ENCODE measurements at regions not wholly inside any gene's neighbourhood (a gene's known extent, or its start where the extent isn't known, plus 50 kb on each side); places are given as distances from the start of the nearest gene placed in this dataset.

DNA sequence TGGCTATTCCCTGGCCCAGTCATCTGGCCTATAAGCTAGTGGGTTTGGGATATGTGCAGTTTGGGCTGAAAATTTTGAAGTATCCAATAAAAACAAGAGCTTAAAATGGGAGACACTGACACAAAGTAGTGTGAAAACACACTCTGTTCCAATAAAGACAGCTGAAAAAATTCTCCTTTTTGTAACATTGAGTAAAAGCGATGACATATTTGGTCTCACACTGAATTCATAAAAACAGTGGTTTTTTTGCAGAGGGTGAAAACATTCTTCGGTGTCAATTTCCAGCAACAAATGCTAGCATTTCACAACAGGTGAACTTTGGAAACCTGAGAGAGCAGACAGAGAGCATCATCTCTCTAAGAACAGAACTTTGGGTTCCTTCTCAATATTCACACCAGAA, 142.2 kb downstream of the OSR1 start:
- H3K4me1 Mint-ChIP-seq = no peaks in the 10 kb centered on the region
- no peaks in the 10 kb centered on the region for H3K36me3 ChIP-seq (replicated peaks in 1 of 2; ENCODE audit: control insufficient read depth in 1 of 2, insufficient read depth in 2 of 2, low read length in 2 of 2)
- H2AFZ ChIP-seq (ENCODE audit: insufficient read depth, low read depth, low read length, poor library complexity, severe bottlenecking) = no peak overlapping the region
- intact Hi-C loops (cut with micrococcal nuclease) = no loop called here
- H3K4me3 ChIP-seq (replicated peaks in 1 of 3; ENCODE audit: low read depth in 2 of 3, low read length in 3 of 3) = no peak overlapping the region
- H3K27ac Mint-ChIP-seq = no peak overlapping the region
- H3K27ac ChIP-seq (ENCODE audit: low read depth in 1 of 2, low read length in 2 of 2) = no peak overlapping the region
- no peak overlapping the region for H3K9ac ChIP-seq (ENCODE audit: insufficient read depth, low read length, poor library complexity, severe bottlenecking)
- no peaks in the 10 kb centered on the region for H3K79me2 ChIP-seq (ENCODE audit: insufficient read depth, low read length)
- H3K36me3 Mint-ChIP-seq = no peaks in the 10 kb centered on the region
- H3K4me3 Mint-ChIP-seq = no peak overlapping the region
- H3K27me3 ChIP-seq (ENCODE audit: control insufficient read depth in 2 of 2, insufficient read depth in 2 of 2, low read length in 2 of 2) = no peaks in the 10 kb centered on the region
- DNase-seq = no peak
- no peaks in the 10 kb centered on the region for H3K9me3 ChIP-seq (replicated peaks in 1 of 2; ENCODE audit: control insufficient read depth in 1 of 2, insufficient read depth in 1 of 2, low read length in 2 of 2)
- no peak overlapping the region for H3K4me2 ChIP-seq (replicated peaks; ENCODE audit: extremely low read depth, low read length, poor library complexity, severe bottlenecking)
- no peak for TF ChIP-seq CTCF (IDR thresholded peaks at IDR 0.05)
- H3K27me3 Mint-ChIP-seq (ENCODE audit: low read depth in 3 of 3) = peaks cover 0 to 2% (median 0%) of the 10 kb centered on the region in 3 donors
- H3K4me1 ChIP-seq (ENCODE audit: control insufficient read depth in 1 of 2, insufficient read depth in 2 of 2, low read length in 2 of 2) = no peaks in the 10 kb centered on the region
- no peaks in the 10 kb centered on the region for H4K20me1 ChIP-seq (ENCODE audit: insufficient read depth, low read length)
- peaks cover 4 to 14% (median 6%) of the 10 kb centered on the region in 7 donors for H3K9me3 Mint-ChIP-seq
- no CpG with 5 or more reads among the region's 2 CpGs for WGBS (ENCODE audit: insufficient coverage)

DNA sequence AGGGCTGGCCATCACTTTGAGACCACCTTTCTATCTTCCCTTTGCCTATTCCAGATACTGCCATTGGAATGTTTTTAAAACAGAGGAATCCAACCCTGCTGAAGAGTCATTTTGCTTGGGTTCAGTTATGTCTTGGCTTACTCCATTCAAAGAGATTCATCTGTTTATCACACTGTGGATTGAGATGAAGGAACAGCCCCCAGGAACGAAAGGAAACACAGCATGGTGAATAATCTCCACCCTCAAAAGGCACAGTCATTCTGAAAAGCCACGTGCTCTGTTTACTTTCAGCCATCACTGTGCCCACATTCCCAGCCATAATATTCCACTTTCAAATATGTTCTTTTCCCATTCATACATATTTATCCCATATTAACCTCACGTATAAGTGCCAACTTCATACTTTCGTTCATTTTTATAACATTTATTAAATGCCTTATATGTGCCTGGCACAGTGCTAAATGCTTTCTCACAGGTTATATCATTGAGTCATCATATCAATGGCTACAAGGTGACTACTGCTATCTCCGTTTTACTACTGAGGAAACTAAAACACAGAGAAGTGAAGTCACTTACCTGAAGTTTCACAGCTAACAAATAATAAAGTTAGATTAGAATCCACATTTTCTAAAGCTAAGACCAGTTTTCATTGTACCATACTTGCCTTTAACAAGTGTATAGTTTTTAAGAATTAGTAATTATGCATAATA, 143.6 kb downstream of the OSR1 start:
- H3K27ac Mint-ChIP-seq = no peak overlapping the region
- H3K27me3 Mint-ChIP-seq (ENCODE audit: low read depth in 3 of 3) = peaks cover 0 to 2% (median 0%) of the 10 kb centered on the region in 3 donors
- Histone ChIP-seq H3K27me3 (ENCODE audit: control insufficient read depth in 2 of 2, insufficient read depth in 2 of 2, low read length in 2 of 2) (no peaks in the 10 kb centered on the region), H3K27ac (ENCODE audit: low read depth in 1 of 2, low read length in 2 of 2) (no peak overlapping the region), H3K9ac (ENCODE audit: insufficient read depth, low read length, poor library complexity, severe bottlenecking) (no peak overlapping the region), H3K9me3 (replicated peaks in 1 of 2; ENCODE audit: control insufficient read depth in 1 of 2, insufficient read depth in 1 of 2, low read length in 2 of 2) (peaks cover 2 to 4% of the 10 kb centered on the region in 2 donors), H3K36me3 (replicated peaks in 1 of 2; ENCODE audit: control insufficient read depth in 1 of 2, insufficient read depth in 2 of 2, low read length in 2 of 2) (no peaks in the 10 kb centered on the region), H3K4me1 (ENCODE audit: control insufficient read depth in 1 of 2, insufficient read depth in 2 of 2, low read length in 2 of 2) (no peaks in the 10 kb centered on the region), H3K4me2 (replicated peaks; ENCODE audit: extremely low read depth, low read length, poor library complexity, severe bottlenecking) (no peak overlapping the region), H2AFZ (ENCODE audit: insufficient read depth, low read depth, low read length, poor library complexity, severe bottlenecking) (no peak overlapping the region), H3K4me3 (replicated peaks in 1 of 3; ENCODE audit: low read depth in 2 of 3, low read length in 3 of 3) (no peak overlapping the region), H4K20me1 (ENCODE audit: insufficient read depth, low read length) (no peaks in the 10 kb centered on the region), H3K79me2 (ENCODE audit: insufficient read depth, low read length) (no peaks in the 10 kb centered on the region)
- H3K4me1 Mint-ChIP-seq = no peaks in the 10 kb centered on the region
- 88% methylated on average over 4 of the region's 5 CpGs for WGBS (ENCODE audit: insufficient coverage)
- no peaks in the 10 kb centered on the region for H3K36me3 Mint-ChIP-seq
- DNase-seq = no peak
- TF ChIP-seq CTCF (IDR thresholded peaks at IDR 0.05) = no peak
- H3K4me3 Mint-ChIP-seq = no peak overlapping the region
- intact Hi-C loops (cut with micrococcal nuclease) = no loop called here
- H3K9me3 Mint-ChIP-seq = peaks cover 4 to 14% (median 8%) of the 10 kb centered on the region in 7 donors

Data from CD14-positive monocyte (primary cell).